GM19395 (cell line): ENCODE measurements at regions not wholly inside any gene's neighbourhood (a gene's known extent, or its start where the extent isn't known, plus 50 kb on each side); places are given as distances from the start of the nearest gene placed in this dataset.

Source experiments
- ATAC-seq: cut with Tn5 transposase; IDR thresholded peaks from one replicate; pipeline ENCODE4 v1.9.1; 2021; ENCODE audit warnings: mild to moderate bottlenecking, moderate library complexity; ENCODE audit not compliant: unreplicated experiment

- ATAC-seq, result no peak
Observed at GRCh38 chrX:21126661-21127060, 247.6 kb upstream of the CNKSR2 start.

DNA sequence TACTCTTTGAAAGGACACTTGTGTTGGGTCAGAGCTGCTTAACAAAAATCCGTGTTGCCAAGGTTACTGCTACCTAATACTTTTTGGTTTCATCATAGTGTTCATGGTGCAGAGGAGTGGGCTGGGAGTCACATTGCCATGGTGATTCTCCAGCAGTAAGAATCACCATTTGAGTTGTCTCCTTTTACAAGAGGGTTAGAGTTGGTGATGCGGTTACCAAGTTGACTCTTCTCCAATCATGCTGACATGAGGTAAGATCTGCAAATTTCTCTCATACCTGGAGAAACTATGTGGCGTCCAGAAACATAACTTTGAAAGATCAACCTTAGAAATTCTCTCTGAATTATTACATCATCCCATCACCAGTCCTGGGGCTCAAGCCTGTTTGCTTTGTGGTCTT is 242.9 kb upstream of the CNKSR2 start:
- no peak for ATAC-seq

DNA sequence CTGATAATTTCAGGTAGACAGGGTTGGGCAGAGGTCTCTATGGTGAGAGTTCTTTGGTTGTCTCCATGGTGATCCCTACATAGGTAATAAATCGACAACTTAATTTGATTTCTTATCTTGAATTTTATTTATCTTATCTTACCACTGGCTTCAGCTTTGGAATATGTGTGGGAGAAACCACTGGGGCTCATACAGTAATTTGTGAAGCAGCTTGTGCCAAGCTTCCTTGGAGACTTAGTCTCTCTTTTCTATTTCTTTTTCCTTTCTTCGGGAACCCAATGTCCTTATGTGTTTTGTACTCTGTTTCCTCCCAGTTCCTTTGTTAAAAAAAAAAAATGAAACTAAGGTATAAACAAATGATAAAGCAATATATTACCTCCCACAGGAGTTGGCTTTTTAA is 242.4 kb upstream of the CNKSR2 start:
- no peak for ATAC-seq

- ATAC-seq, result no peak
Observed at GRCh38 chrX:21132686-21133393, 241.4 kb upstream of the CNKSR2 start.

DNA sequence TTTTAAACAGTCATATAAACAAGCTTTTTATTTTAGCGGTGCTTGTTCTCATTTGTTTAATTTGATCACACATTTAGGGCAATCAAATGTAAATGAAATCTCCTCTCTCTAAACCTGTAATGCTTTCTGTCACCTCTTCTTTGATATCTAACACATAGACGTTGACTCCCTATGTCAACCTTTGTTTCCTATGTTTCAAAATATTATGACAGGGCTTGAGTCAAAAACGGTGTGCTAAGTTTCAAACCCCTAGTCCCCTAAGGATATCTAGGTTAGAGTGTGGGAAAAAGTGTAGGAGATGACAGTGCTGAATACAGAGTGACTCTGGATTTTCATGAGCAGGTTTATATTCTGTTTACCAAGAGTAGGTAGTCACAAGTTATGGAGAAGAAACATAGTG is 224.0 kb upstream of the CNKSR2 start:
- no peak for ATAC-seq

GRCh38 chrX:21151051-21151450 is 223.2 kb upstream of the CNKSR2 start:
- ATAC-seq, result no peak

DNA sequence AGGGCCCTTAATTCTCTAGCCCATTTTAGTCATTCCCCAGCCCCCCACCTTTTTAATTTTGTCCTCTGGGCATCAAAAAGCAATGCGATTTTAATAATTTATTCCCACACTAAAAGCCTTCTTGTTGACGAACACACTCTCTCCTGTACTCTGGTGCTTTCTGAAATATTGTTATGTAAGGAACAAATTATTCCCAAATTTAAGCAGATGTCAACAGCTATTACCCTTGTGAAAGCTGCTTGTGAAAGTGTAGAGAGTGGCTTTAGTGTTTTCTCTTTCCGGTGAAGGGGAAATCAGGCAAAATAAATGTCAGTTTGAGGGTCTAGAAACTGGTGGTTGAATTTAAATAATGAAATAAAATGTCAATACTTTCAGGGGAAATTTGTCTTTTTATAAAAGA is 221.2 kb upstream of the CNKSR2 start:
- no peak for ATAC-seq

DNA sequence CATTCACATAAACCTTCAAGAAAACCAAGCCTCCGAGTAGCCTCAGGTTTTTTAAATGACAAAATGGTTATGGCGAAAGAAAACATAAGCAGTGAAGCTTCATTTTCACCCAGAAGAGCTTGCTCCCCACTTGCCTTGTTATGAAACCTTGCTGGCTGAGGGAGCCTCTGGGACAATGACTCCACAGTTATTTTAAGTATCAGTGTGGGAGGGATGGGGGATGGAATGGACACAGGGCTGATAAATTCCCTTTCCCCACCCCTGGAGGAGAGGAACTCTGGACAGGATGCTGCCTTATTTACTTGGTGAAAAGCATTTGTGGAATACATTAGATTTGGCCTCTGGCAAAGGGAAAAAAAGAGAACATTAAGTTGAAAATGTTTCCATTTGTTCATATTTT is 220.7 kb upstream of the CNKSR2 start:
- ATAC-seq, result no peak

- no peak for ATAC-seq
Observed at GRCh38 chrX:21155916-21156315, 218.3 kb upstream of the CNKSR2 start.

GRCh38 chrX:21156632-21157031 is 217.6 kb upstream of the CNKSR2 start:
- ATAC-seq, result no peak

DNA sequence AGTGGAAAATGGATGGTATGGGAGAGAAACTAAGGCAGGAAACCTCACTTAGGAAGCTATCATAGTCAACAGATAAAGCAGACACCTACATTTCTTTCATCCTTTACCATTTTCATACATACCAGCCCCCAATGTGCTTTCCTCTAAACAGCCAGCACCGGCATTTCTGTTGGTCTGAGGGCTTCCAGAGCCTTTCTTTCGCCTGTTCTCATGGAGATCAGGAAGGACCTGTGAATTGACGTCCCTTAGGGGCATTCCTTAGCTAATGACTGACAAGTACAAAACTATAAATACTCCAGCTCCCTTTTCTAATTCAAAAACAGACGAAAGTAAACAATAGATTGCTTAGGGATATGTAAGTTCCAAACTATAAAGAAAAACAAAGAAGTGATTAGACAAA is 215.5 kb upstream of the CNKSR2 start:
- ATAC-seq, result no peak

DNA sequence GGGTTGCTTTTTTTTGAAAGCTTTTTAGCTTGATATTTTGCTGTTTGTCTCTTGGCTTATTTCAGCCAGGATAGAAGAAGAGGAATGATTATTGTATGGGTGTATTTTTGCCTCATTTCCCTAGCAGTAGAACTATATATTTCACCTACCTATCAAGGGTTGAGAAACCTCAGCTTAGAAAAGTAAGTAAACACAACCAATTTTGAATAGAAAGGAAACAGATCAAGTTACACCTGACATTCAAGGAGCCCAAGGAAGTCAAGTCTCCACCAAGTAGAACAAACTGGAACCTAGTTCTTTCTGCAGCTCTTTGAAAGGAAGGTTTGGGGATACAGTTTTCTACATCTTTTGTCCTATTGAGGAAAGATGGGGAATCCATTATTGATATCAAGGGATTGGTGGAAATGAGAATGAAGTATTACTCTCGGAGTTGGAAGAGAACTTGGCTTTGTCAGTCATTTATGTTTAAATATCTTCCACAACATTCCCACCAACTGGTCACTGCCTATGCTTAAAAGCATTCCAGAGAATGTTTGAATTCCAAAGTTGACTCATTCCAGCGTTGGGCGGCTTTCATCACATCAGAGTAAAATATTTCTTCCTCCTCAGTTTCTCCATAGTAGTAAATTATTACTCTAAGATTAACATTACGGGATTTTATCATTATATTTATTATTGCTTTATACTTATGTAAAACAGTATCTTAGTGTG is 207.8 kb upstream of the CNKSR2 start:
- ATAC-seq, result no peak

GRCh38 chrX:21167011-21167410 is 207.2 kb upstream of the CNKSR2 start:
- ATAC-seq, result no peak

DNA sequence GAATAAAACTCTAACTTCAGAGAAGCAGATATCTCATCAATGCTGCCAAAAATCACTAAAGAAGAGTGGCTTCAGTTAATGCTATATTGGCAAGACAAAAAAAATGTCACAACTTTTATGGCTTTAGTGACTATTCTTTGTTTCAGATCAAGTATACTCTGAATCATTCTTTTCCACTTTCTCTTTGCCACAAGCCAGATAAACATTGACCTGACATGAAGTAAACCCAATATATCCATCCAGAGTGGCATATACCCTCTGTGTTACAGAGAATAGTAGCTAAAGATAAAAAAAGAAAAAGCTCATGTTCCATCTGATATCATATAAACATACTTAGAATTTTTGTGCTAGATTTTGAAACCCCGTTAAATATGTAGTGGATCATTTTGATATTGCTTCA is 206.7 kb upstream of the CNKSR2 start:
- ATAC-seq, result no peak

DNA sequence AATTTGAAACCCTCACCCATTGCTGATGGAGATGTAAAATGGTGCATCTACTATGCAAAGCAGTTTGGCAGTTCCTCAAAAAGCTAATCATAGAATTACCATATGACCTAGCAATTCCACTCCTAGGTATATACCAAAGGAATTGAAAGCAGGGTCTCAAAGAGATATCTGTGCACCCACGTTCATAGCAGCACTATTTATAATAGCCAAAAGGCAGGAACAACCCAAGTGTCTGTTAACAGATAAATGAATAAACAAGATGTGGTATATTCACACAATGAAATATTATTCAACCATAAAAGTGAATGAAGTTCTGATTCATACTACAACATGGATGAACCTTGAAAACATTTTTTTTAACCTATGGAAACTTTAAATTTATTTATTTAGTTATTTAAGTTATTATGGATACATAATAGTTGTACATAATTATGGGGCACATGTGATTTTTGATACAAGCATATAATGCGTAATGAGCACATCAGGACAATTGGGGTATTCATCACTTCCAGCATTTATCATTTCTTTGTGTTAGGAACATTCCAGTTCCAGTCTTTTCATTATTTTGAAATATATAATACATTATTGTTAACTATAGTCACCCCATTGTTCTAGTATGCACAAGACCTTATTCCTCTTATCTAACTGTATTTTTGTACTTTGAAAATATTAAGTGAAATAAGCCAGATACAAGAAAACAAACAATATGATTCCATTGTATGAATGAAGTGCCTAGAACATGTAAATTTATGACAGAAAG is 205.6 kb upstream of the CNKSR2 start:
- ATAC-seq, result no peak

- ATAC-seq, result no peak
Observed at GRCh38 chrX:21171181-21171580, 203.0 kb upstream of the CNKSR2 start.

- ATAC-seq, result no peak
Observed at GRCh38 chrX:21174439-21174838, 199.8 kb upstream of the CNKSR2 start.

DNA sequence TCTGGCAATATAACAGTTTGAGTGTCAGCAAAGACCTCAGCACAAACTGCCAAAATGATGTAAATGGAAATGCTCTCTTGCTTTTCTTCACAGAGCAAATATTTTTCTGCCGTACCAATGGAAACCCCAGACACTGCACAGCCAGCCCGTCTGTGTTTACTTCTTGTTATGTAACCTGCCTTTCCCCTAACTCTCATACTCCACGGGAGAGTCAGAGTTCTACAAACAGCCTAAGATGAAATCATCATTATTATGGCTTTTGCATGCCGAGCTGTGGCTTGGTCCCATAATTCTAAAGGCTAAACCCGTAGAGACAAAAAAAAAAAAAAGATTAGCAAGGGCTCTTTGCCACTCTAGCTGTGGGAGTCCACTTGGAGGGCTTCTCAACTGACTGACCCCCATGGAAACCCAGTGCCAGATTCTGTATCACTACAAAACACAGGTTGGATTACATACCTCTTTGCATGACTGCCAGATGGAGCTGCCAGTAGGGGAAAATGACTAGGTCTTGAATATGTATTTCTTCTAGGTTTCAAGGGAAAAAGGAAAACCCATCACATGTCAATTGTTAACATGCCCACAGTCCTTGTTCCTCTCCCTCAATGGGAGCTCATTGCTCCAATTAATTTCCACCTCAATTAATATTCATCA is 197.2 kb upstream of the CNKSR2 start:
- no peak for ATAC-seq

- ATAC-seq, result no peak
Observed at GRCh38 chrX:21181232-21181853, 192.9 kb upstream of the CNKSR2 start.

GRCh38 chrX:21193196-21193595 is 181.0 kb upstream of the CNKSR2 start:
- no peak for ATAC-seq

DNA sequence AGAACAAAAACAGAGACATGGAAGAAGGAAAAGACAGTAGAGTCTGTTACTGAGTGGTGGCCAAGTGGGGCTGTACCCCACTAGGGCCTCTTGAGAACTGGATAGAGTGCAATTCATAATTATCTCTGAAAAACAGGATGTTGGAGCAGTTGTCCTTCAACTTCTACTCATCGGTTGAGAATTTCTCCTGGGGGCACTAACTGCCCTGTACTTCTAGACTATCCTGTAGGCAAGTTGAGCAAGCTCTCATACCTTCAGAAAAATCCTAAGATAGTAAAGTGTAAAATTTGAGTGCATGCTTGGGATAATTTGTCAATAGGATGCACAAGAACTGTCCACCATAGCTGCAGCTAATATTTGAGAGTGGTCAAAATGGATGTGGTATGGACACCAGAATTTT is 179.7 kb upstream of the CNKSR2 start:
- ATAC-seq, result no peak
